Heart right ventricle (tissue), 16 donors: ENCODE measurements at regions not wholly inside any gene's neighbourhood (a gene's known extent, or its start where the extent isn't known, plus 50 kb on each side); places are given as distances from the start of the nearest gene placed in this dataset.

Experiments used
- ATAC-seq, 8 donors: fragments of 200-7000 bp; cut with Tn5 transposase; one replicate each; pipeline ENCODE4 v1.9.1; 2020; ENCODE audit warnings: mild to moderate bottlenecking in 8 of 8, moderate library complexity in 8 of 8, moderate number of reproducible peaks in 1 of 8
- DNase-seq, 2 donors: peaks; one replicate each; pipeline ENCODE4 v3.0.0-alpha.2; 2020
- H3K27ac ChIP-seq, 10 donors: fragments of 200-600 bp; sonication (generic) in 2 of 10; one replicate each; pipeline versions ENCODE4 v1.5.0 to v1.8.0; 2020 to 2022; ENCODE audit warnings: mild to moderate bottlenecking in 3 of 10
- H3K27me3 ChIP-seq, 7 donors: fragments of 200-600 bp; one replicate each; pipeline ENCODE4 v1.8.0; 2021 to 2022; ENCODE audit warnings: mild to moderate bottlenecking in 2 of 7
- H3K36me3 ChIP-seq, 9 donors: fragments of 200-600 bp; sonication (generic) in 1 of 9; one replicate each; pipeline versions ENCODE4 v1.5.0 to v1.8.0; 2020 to 2022; ENCODE audit warnings: mild to moderate bottlenecking in 2 of 9
- H3K4me1 ChIP-seq, 9 donors: fragments of 200-600 bp; sonication (generic) in 1 of 9; one replicate each; pipeline versions ENCODE4 v1.5.0 to v1.8.0; 2020 to 2022; ENCODE audit warnings: mild to moderate bottlenecking in 4 of 9
- H3K4me3 ChIP-seq, 10 donors: fragments of 200-600 bp; sonication (generic) in 2 of 10; one replicate each; pipeline versions ENCODE4 v1.5.0 to v1.8.0; 2020 to 2022; ENCODE audit warnings: mild to moderate bottlenecking in 7 of 10, moderate library complexity in 2 of 10
- H3K9me3 ChIP-seq, 11 donors: fragments of 200-600 bp in 10 of 11; sonication (generic) in 2 of 11; one replicate each; pipeline versions ENCODE4 v1.5.0 to v1.8.0; 2013 to 2022; ENCODE audit warnings: mild to moderate bottlenecking in 2 of 11, control low read depth in 1 of 11, moderate library complexity in 1 of 11
- CTCF ChIP-seq, 9 donors: fragments of 200-600 bp; sonication (generic) in 2 of 9; IDR thresholded peaks; one replicate each; pipeline versions ENCODE4 v1.5.0 to v1.8.0; 2021 to 2022; ENCODE audit warnings: antibody characterized with exemption in 9 of 9, mild to moderate bottlenecking in 5 of 9, moderate library complexity in 1 of 9
- WGBS, 2 donors: extraction: QIAGEN DNeasy Blood & Tissue Kit; methylation state at CpG; one replicate each; pipeline ENCODE4 v1.1.7; 2013; ENCODE audit warnings: inconsistent platforms in 1 of 2; 5-methylcytosine and 5-hydroxymethylcytosine counted together
- intact Hi-C, 10 donors: fragments of 100-400 bp; cut with DNase I; formaldehyde crosslinking; loops; one replicate each; pipeline versions ENCODE4 v1.11.1 to v1.14.2; 2022
- donor health status: Arrhythmogenic right ventricular cardiomyopathy.
- donor health status: ischemic (EF 13 %, LVEDD 7.1; RV severe dilation, severe dysfunction).
- donor health status: healthy with polysubstance abuse.
- donor health status: DM: no; HTN: yes; CAD: no.
- donor health status: DM: no; HTN: no; CAD: no.
- donor health status: ischemic (EF 25% LVEDD 6.9; RV normal size, moderate dysfunction).
- donor health status: ischemic (EF 25% LVEDD 5.7; RV mildly dilated, moderate dysfunction).
- donor health status: healthy.
- donor health status: DM: yes; HTN: yes; CAD: no.
- donor health status: Ischemic cardiomyopathy.
- donor health status: ischemic (EF 35%, LVEDD 5.7; RV mildly dilated, moderate dysfunction).
- donor health status: nonischemic (EF 11% LVEDD 7.7; RV severe dilation, severe dysfunction).
- donor health status: DM: yes; HTN: yes; CAD: no.
- donor health status: PGD.
- donor health status: ischemic (EF 29% LVEDD 5.4; RV normal size, mild dysfunction).
- donor health status: nonischemic (EF 23%, LVEDD 6.1; RV moderate dilation, normal function).

- Histone ChIP-seq H3K4me1 (no peaks in the 10 kb centered on the region), H3K27me3 (peaks cover 0 to 5% (median 0%) of the 10 kb centered on the region in 7 donors), H3K9me3 (no peaks in the 10 kb centered on the region), H3K36me3 (no peaks in the 10 kb centered on the region), H3K27ac (no peak overlapping the region), H3K4me3 (no peak overlapping the region)
- TF ChIP-seq CTCF (IDR thresholded peaks at IDR 0.05): no peak
- intact Hi-C loops: no loop called here
- 64 to 93% methylated on average over 1 of the region's 1 CpG for WGBS, 2 donors
- ATAC-seq: no peak
- no peak for DNase-seq
These were observed 126.8 kb upstream of the CPNE4 start for GRCh38 chr3:132161608-132162007.

GRCh38 chr3:132164469-132165092 is 129.8 kb upstream of the CPNE4 start:
- Histone ChIP-seq H3K4me1 (no peaks in the 10 kb centered on the region), H3K4me3 (no peak overlapping the region), H3K27ac (no peak overlapping the region), H3K27me3 (no peaks in the 10 kb centered on the region), H3K36me3 (no peaks in the 10 kb centered on the region), H3K9me3 (no peaks in the 10 kb centered on the region)
- intact Hi-C loops: no loop called here
- no peak for TF ChIP-seq CTCF (IDR thresholded peaks at IDR 0.05)
- no peak for ATAC-seq
- WGBS, 2 donors: 3 to 4% methylated on average over 1 of the region's 1 CpG
- no peak for DNase-seq

GRCh38 chr3:132167870-132168269 is 133.1 kb upstream of the CPNE4 start:
- H3K4me1 ChIP-seq: no peaks in the 10 kb centered on the region
- H3K27ac ChIP-seq: no peak overlapping the region
- H3K4me3 ChIP-seq: no peak overlapping the region
- H3K36me3 ChIP-seq: no peaks in the 10 kb centered on the region
- intact Hi-C loops: no loop called here
- no peaks in the 10 kb centered on the region for H3K9me3 ChIP-seq
- no peaks in the 10 kb centered on the region for H3K27me3 ChIP-seq
- WGBS, 2 donors: 71 to 83% methylated on average over 5 of the region's 5 CpGs
- DNase-seq: no peak
- no peak for ATAC-seq
- no peak for TF ChIP-seq CTCF (IDR thresholded peaks at IDR 0.05)

GRCh38 chr3:132174500-132174899 is 139.7 kb upstream of the CPNE4 start:
- no peaks in the 10 kb centered on the region for H3K36me3 ChIP-seq
- no peak overlapping the region for H3K27ac ChIP-seq
- ATAC-seq (no peak), DNase-seq (no peak)
- no peak overlapping the region for H3K4me3 ChIP-seq
- H3K9me3 ChIP-seq: no peaks in the 10 kb centered on the region
- intact Hi-C loops: loop anchor here in 2 of 10 donors (10.0 kb wide), 2 partner anchors 130 to 140 kb away; partner anchors contain the start of gene CPNE4 (in 1 of the 2)
- H3K4me1 ChIP-seq: no peaks in the 10 kb centered on the region
- 52 to 70% methylated on average over 1 of the region's 1 CpG for WGBS, 2 donors
- peaks cover 0 to 9% (median 4%) of the 10 kb centered on the region in 7 donors for H3K27me3 ChIP-seq
- no peak for TF ChIP-seq CTCF (IDR thresholded peaks at IDR 0.05)
